Lower leg skin (tissue), 3 donors: ENCODE measurements at regions not wholly inside any gene's neighbourhood (a gene's known extent, or its start where the extent isn't known, plus 50 kb on each side); places are given as distances from the start of the nearest gene placed in this dataset.
"Not testable (repeated sequence)": the region's sequence is repeated elsewhere in the genome, so short reads cannot be mapped to it uniquely, and the experiment has no call there.

Source experiments
- POLR2A ChIP-seq, 2 donors: fragments of 450-650 bp; IDR thresholded peaks; one replicate each; pipeline ENCODE4 v1.6.1; 2016 to 2017; ENCODE audit warnings: antibody characterized with exemption in 2 of 2, mild to moderate bottlenecking in 1 of 2, moderate library complexity in 1 of 2
- TF ChIP-seq, protein P1 (sequence below), 3 donors: fragments of 450-650 bp; IDR thresholded peaks; one replicate each; pipeline ENCODE4 v1.5.1; 2016; ENCODE audit warnings: antibody characterized with exemption in 3 of 3, mild to moderate bottlenecking in 3 of 3, moderate library complexity in 2 of 3

- TF ChIP-seq, protein P1, sequence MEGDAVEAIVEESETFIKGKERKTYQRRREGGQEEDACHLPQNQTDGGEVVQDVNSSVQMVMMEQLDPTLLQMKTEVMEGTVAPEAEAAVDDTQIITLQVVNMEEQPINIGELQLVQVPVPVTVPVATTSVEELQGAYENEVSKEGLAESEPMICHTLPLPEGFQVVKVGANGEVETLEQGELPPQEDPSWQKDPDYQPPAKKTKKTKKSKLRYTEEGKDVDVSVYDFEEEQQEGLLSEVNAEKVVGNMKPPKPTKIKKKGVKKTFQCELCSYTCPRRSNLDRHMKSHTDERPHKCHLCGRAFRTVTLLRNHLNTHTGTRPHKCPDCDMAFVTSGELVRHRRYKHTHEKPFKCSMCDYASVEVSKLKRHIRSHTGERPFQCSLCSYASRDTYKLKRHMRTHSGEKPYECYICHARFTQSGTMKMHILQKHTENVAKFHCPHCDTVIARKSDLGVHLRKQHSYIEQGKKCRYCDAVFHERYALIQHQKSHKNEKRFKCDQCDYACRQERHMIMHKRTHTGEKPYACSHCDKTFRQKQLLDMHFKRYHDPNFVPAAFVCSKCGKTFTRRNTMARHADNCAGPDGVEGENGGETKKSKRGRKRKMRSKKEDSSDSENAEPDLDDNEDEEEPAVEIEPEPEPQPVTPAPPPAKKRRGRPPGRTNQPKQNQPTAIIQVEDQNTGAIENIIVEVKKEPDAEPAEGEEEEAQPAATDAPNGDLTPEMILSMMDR (IDR thresholded peaks at IDR 0.05) = not testable (repeated sequence)
- TF ChIP-seq POLR2A (IDR thresholded peaks at IDR 0.05) = not testable (repeated sequence)
Measured at GRCh38 chrY:26645856-26646255, 1023.9 kb downstream of the CDY1 start.
